ENCODE measurements at regions not wholly inside any gene's neighbourhood (a gene's known extent, or its start where the extent isn't known, plus 50 kb on each side); places are given as distances from the start of the nearest gene placed in this dataset.
A peak's percentile ranks its signal among the peaks of the same experiment; 100 is the strongest.
"Not testable (repeated sequence)": the region's sequence is repeated elsewhere in the genome, so short reads cannot be mapped to it uniquely, and the experiment has no call there.

- in situ Hi-C loops (cut with MboI; ENCODE audit: low sequenced_read_pairs): no loop called here
- Histone ChIP-seq H3K4me1 (no peaks in the 10 kb centered on the region), H3K4me3 (no peak overlapping the region), H3K36me3 (replicated peaks) (no peaks in the 10 kb centered on the region), H3K27me3 (ENCODE audit: low read depth) (no peaks in the 10 kb centered on the region), H3K9me3 (no peaks in the 10 kb centered on the region)
- DNase-seq (ENCODE audit: low spot score in 2 of 2): no peak
Observed at GRCh38 chr14:46596236-46596635, 55.3 kb downstream of the RPL10L start.

GRCh38 chr14:46582826-46583225 is 68.8 kb downstream of the RPL10L start:
- peak in 1 of 2 experiments; percentile 27 for DNase-seq (ENCODE audit: low spot score in 2 of 2)
- in situ Hi-C loops (cut with MboI; ENCODE audit: low sequenced_read_pairs): no loop called here

GRCh38 chr14:46581036-46581671 is 70.4 kb downstream of the RPL10L start:
- H3K36me3 ChIP-seq (replicated peaks): no peaks in the 10 kb centered on the region
- in situ Hi-C loops (cut with MboI; ENCODE audit: low sequenced_read_pairs): no loop called here
- H3K27me3 ChIP-seq (ENCODE audit: low read depth): no peaks in the 10 kb centered on the region
- peak; percentile 32 to 43 for DNase-seq (ENCODE audit: low spot score in 2 of 2)
- H3K9me3 ChIP-seq: no peaks in the 10 kb centered on the region
- no peak overlapping the region for H3K4me3 ChIP-seq
- no peaks in the 10 kb centered on the region for H3K4me1 ChIP-seq

More at GRCh38 chr14:46582826-46583225, 68.8 kb downstream of the RPL10L start:
- Histone ChIP-seq H3K4me1 (no peaks in the 10 kb centered on the region), H3K36me3 (replicated peaks) (no peaks in the 10 kb centered on the region), H3K4me3 (no peak overlapping the region), H3K9me3 (no peaks in the 10 kb centered on the region), H3K27me3 (ENCODE audit: low read depth) (no peaks in the 10 kb centered on the region)

GRCh38 chr14:46574978-46575375 is 76.6 kb downstream of the RPL10L start:
- Histone ChIP-seq H3K36me3 (replicated peaks) (no peaks in the 10 kb centered on the region), H3K4me3 (no peak overlapping the region), H3K9me3 (no peaks in the 10 kb centered on the region), H3K27me3 (ENCODE audit: low read depth) (no peaks in the 10 kb centered on the region), H3K4me1 (no peaks in the 10 kb centered on the region)
- DNase-seq (ENCODE audit: low spot score in 2 of 2): no peak
- in situ Hi-C loops (cut with MboI; ENCODE audit: low sequenced_read_pairs): no loop called here

GRCh38 chr14:46574221-46574977 is 77.2 kb downstream of the RPL10L start:
- Histone ChIP-seq H3K4me1 (no peaks in the 10 kb centered on the region), H3K36me3 (replicated peaks) (no peaks in the 10 kb centered on the region), H3K27me3 (ENCODE audit: low read depth) (no peaks in the 10 kb centered on the region), H3K9me3 (no peaks in the 10 kb centered on the region), H3K4me3 (no peak overlapping the region)
- in situ Hi-C loops (cut with MboI; ENCODE audit: low sequenced_read_pairs): no loop called here
- DNase-seq (ENCODE audit: low spot score in 2 of 2): no peak

- no peak overlapping the region for H3K4me3 ChIP-seq
- H3K27me3 ChIP-seq (ENCODE audit: low read depth): no peaks in the 10 kb centered on the region
- no peak for DNase-seq (ENCODE audit: low spot score in 2 of 2)
- H3K4me1 ChIP-seq: no peaks in the 10 kb centered on the region
- in situ Hi-C loops (cut with MboI; ENCODE audit: low sequenced_read_pairs): no loop called here
- no peaks in the 10 kb centered on the region for H3K9me3 ChIP-seq
- H3K36me3 ChIP-seq (replicated peaks): no peaks in the 10 kb centered on the region
Observed at GRCh38 chr14:46573498-46573897, 78.1 kb downstream of the RPL10L start.

DNA sequence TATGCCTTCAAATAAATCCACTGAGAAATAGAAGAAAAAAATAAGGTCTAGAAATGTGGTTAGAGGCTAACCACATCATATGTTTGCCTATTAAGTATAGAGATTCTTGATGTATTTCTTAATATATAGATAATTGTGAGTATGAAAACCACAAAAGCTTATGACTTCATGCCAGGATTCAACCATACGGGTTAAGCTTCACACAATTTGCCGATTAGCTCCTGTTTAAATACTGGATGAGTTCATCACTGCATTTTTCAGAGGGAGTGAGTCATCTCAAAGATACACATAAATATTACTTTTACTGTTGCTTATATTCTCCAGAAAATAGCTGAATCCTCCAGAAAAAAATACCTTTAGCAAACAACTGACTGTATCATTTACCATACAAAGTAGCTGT is 79.6 kb downstream of the RPL10L start:
- H3K27me3 ChIP-seq (ENCODE audit: low read depth): no peaks in the 10 kb centered on the region
- no peaks in the 10 kb centered on the region for H3K9me3 ChIP-seq
- H3K4me3 ChIP-seq: no peak overlapping the region
- in situ Hi-C loops (cut with MboI; ENCODE audit: low sequenced_read_pairs): no loop called here
- no peaks in the 10 kb centered on the region for H3K4me1 ChIP-seq
- no peaks in the 10 kb centered on the region for H3K36me3 ChIP-seq (replicated peaks)
- no peak for DNase-seq (ENCODE audit: low spot score in 2 of 2)

- DNase-seq (ENCODE audit: low spot score in 2 of 2); H3K4me3 ChIP-seq; H3K36me3 ChIP-seq (replicated peaks); H3K27me3 ChIP-seq (ENCODE audit: low read depth); H3K4me1 ChIP-seq; in situ Hi-C loops (cut with MboI; ENCODE audit: low sequenced_read_pairs); H3K9me3 ChIP-seq: not testable (repeated sequence)
Observed at GRCh38 chr14:46568161-46568560, 83.4 kb downstream of the RPL10L start.

DNA sequence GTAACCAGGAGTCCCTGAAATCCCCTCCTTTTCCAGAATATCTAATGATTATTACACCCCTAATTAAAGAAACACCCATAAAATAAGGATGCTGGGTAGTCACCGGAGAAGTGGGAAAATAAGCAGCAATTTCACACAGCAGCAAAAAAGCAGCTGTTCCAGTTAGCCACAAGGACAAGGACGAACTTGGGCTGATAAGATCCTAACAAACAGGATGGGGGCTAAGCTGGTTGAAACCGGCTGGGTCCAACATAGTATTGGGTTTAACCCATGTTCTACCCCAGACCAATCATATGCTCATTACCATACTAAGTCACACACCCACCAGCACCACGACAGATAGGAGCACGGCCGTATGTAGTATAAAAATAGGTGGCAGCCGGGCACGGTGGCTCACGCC is 100.7 kb downstream of the RPL10L start:
- no peaks in the 10 kb centered on the region for H3K36me3 ChIP-seq (replicated peaks)
- no peak for DNase-seq (ENCODE audit: low spot score in 2 of 2)

DNA sequence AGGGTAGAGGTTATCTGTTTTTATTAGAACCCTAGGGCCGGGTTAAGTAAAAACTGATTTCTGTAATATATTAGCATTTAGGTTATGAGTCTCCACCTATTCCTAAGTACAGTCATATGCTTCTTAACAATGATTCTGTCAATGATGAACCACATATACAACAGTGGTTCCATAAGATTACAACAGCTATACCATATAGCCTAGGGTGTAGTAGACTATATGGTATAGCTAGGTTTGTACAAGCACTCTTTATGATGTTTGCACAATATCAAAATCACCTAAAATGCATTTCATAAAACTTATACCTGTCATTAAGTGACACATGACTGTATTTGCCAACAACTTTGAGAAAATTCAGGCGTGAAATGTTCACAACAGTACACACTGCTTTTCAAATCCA is 110.6 kb downstream of the RPL10L start:
- Histone ChIP-seq H3K4me1 (no peaks in the 10 kb centered on the region), H3K9me3 (no peaks in the 10 kb centered on the region), H3K4me3 (no peak overlapping the region), H3K27me3 (ENCODE audit: low read depth) (no peaks in the 10 kb centered on the region), H3K36me3 (replicated peaks) (no peaks in the 10 kb centered on the region)
- DNase-seq (ENCODE audit: low spot score in 2 of 2): no peak
- in situ Hi-C loops (cut with MboI; ENCODE audit: low sequenced_read_pairs): no loop called here

More for the DNA sequence above, 100.7 kb downstream of the RPL10L start:
- H3K27me3 ChIP-seq (ENCODE audit: low read depth): no peaks in the 10 kb centered on the region
- no peaks in the 10 kb centered on the region for H3K4me1 ChIP-seq
- in situ Hi-C loops (cut with MboI; ENCODE audit: low sequenced_read_pairs): no loop called here
- H3K4me3 ChIP-seq: no peak overlapping the region
- no peaks in the 10 kb centered on the region; the same call in none of the 2 replicates for H3K9me3 ChIP-seq

DNA sequence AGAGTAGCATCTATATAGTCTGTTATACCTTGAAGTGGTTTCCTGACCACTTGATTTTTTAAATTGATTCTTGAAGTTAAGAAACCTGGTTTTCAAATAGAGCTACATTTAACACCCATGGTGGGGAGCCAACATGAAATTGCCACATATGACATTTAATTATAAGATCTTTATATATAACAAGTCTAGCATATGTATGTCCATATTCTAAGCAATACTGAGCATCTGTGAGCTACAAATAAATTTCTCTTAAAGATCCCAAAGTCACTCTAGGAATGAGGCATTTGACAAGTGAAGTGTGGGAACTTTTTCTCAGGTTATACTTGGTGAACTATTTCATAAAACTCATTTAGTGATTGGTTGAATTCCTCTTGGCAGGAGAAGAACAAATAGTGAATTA is 132.5 kb downstream of the RPL10L start:
- H3K4me3 ChIP-seq: no peak overlapping the region
- H3K36me3 ChIP-seq (replicated peaks): no peaks in the 10 kb centered on the region
- no peaks in the 10 kb centered on the region for H3K9me3 ChIP-seq
- DNase-seq (ENCODE audit: low spot score in 2 of 2): no peak
- H3K4me1 ChIP-seq: no peaks in the 10 kb centered on the region
- H3K27me3 ChIP-seq (ENCODE audit: low read depth): no peaks in the 10 kb centered on the region
- in situ Hi-C loops (cut with MboI; ENCODE audit: low sequenced_read_pairs): no loop called here

- in situ Hi-C loops (cut with MboI; ENCODE audit: low sequenced_read_pairs); H3K36me3 ChIP-seq (replicated peaks); H3K27me3 ChIP-seq (ENCODE audit: low read depth); H3K4me1 ChIP-seq; DNase-seq (ENCODE audit: low spot score in 2 of 2); H3K4me3 ChIP-seq; H3K9me3 ChIP-seq: not testable (repeated sequence)
Observed at GRCh38 chr14:46508752-46509151, 142.8 kb downstream of the RPL10L start.

- Histone ChIP-seq H3K9me3 (no peaks in the 10 kb centered on the region), H3K4me3 (no peak overlapping the region), H3K36me3 (replicated peaks) (no peaks in the 10 kb centered on the region), H3K4me1 (no peaks in the 10 kb centered on the region), H3K27me3 (ENCODE audit: low read depth) (no peaks in the 10 kb centered on the region)
- in situ Hi-C loops (cut with MboI; ENCODE audit: low sequenced_read_pairs): no loop called here
- no peak for DNase-seq (ENCODE audit: low spot score in 2 of 2)
Observed at GRCh38 chr14:46499521-46499920, 152.1 kb downstream of the RPL10L start.

DNA sequence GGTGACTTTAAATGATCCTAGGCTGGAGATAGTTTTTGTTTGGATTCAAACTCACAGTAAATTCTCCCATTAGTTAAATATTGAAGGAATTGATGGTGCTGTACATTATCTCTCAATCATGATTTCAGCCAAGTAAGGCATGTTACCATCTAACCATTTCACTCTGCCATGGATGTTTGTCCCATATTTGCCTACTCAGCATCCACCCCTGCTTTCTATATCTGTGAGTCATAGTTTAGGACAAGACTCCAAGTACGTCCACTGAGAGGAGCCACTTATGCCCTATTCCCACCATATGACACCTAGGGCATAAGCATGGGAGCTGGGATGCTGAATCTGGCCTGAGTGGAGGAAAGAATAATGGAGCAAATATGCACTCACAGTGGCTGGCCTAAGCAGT is 155.2 kb downstream of the RPL10L start:
- Histone ChIP-seq H3K9me3 (no peaks in the 10 kb centered on the region), H3K4me1 (no peaks in the 10 kb centered on the region), H3K36me3 (replicated peaks) (no peaks in the 10 kb centered on the region), H3K27me3 (ENCODE audit: low read depth) (no peaks in the 10 kb centered on the region), H3K4me3 (no peak overlapping the region)
- in situ Hi-C loops (cut with MboI; ENCODE audit: low sequenced_read_pairs): no loop called here
- DNase-seq (ENCODE audit: low spot score in 2 of 2): no peak

Data from HAP-1 (cell line).